Endothelial cell of umbilical vein (primary cell): ENCODE measurements at regions not wholly inside any gene's neighbourhood (a gene's known extent, or its start where the extent isn't known, plus 50 kb on each side); places are given as distances from the start of the nearest gene placed in this dataset.

ENCODE experiments used
- EZH2 ChIP-seq: IDR thresholded peaks from 2 replicates; pipeline ENCODE4 v1.6.1; 2012; ENCODE audit warnings: borderline replicate concordance, low read depth, mild to moderate bottlenecking, moderate library complexity, low read length, inconsistent platforms; ENCODE audit not compliant: severe bottlenecking
- FOS ChIP-seq: IDR thresholded peaks from 2 replicates; pipeline ENCODE4 v1.6.1; 2011; ENCODE audit warnings: mild to moderate bottlenecking, low read length, moderate library complexity, borderline replicate concordance; ENCODE audit not compliant: insufficient read depth
- POLR2A ChIP-seq: IDR thresholded peaks from 2 replicates; pipeline ENCODE4 v1.6.1; 2012; ENCODE audit warnings: low read depth, mild to moderate bottlenecking, control low read depth, low read length
- POLR2AphosphoS5 ChIP-seq: IDR thresholded peaks from 2 replicates; pipeline ENCODE4 v1.6.1; 2012; ENCODE audit warnings: low read depth, mild to moderate bottlenecking, control low read depth, low read length, moderate library complexity; ENCODE audit not compliant: insufficient read depth
- TF ChIP-seq, protein P1 (sequence below), 2 donors: IDR thresholded peaks; 1 replicate in 1 of 2; 2 replicates in 1 of 2; pipeline ENCODE4 v1.5.1; 2011; ENCODE audit warnings: low read length in 2 of 2, mild to moderate bottlenecking in 2 of 2, moderate library complexity in 2 of 2, control low read depth in 1 of 2, inconsistent platforms in 1 of 2, low read depth in 1 of 2; ENCODE audit not compliant: insufficient read depth in 1 of 2; ENCODE audit errors: extremely low read depth in 1 of 2
- TF ChIP-seq, protein P2 (sequence below): IDR thresholded peaks from 2 replicates; pipeline ENCODE4 v1.6.1; 2011; ENCODE audit not compliant: insufficient read depth, insufficient read length

- TF ChIP-seq, protein P1, sequence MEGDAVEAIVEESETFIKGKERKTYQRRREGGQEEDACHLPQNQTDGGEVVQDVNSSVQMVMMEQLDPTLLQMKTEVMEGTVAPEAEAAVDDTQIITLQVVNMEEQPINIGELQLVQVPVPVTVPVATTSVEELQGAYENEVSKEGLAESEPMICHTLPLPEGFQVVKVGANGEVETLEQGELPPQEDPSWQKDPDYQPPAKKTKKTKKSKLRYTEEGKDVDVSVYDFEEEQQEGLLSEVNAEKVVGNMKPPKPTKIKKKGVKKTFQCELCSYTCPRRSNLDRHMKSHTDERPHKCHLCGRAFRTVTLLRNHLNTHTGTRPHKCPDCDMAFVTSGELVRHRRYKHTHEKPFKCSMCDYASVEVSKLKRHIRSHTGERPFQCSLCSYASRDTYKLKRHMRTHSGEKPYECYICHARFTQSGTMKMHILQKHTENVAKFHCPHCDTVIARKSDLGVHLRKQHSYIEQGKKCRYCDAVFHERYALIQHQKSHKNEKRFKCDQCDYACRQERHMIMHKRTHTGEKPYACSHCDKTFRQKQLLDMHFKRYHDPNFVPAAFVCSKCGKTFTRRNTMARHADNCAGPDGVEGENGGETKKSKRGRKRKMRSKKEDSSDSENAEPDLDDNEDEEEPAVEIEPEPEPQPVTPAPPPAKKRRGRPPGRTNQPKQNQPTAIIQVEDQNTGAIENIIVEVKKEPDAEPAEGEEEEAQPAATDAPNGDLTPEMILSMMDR (IDR thresholded peaks at IDR 0.05; ENCODE audit: extremely low read depth in 1 of 2, insufficient read depth in 1 of 2, low read depth in 1 of 2, low read length in 2 of 2): no peak
- TF ChIP-seq EZH2 (no peak), POLR2AphosphoS5 (no peak), POLR2A (no peak), FOS (no peak)
- TF ChIP-seq, protein P2, sequence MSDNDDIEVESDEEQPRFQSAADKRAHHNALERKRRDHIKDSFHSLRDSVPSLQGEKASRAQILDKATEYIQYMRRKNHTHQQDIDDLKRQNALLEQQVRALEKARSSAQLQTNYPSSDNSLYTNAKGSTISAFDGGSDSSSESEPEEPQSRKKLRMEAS: no peak
Measured at GRCh38 chr2:7132753-7133152, 215.5 kb downstream of the RNF144A start.
